ENCODE measurements at regions not wholly inside any gene's neighbourhood (a gene's known extent, or its start where the extent isn't known, plus 50 kb on each side); places are given as distances from the start of the nearest gene placed in this dataset.

DNA sequence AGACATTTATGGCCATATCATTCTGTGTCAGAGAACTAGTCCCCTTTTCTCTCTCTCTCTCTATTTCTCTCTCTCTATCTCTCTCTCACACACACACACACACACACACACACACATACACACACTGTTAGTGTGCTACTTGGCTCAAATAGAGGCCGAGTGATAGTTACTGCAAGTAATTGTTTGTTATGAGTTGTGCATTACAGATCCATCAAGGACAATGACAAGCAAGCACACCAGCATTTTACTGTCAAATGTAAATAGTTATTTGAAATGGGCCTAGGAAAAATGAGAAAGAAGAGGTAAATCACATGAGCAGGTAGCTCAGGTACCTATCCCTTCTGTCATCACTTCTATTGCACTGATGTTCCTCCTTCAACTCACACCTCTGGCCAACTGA is 122.4 kb upstream of the CDH7 start:
- ChIA-PET CTCF (ENCODE audit: partially characterized antibody) (no interaction called here), POLR2A (ENCODE audit: partially characterized antibody) (no interaction called here)
- Mint-ChIP-seq H3K27ac (no peak overlapping the region), H3K4me3 (no peak overlapping the region), H3K4me1 (no peaks in the 10 kb centered on the region), H3K9me3 (peaks cover 0 to 9% (median 6%) of the 10 kb centered on the region in 8 donors), H3K27me3 (no peaks in the 10 kb centered on the region), H3K36me3 (no peaks in the 10 kb centered on the region)
- H3K4me1 ChIP-seq (ENCODE audit: insufficient read depth, low read length): no peaks in the 10 kb centered on the region
- no peak overlapping the region for H3K4me3 ChIP-seq (ENCODE audit: low read length in 2 of 2)
- no peaks in the 10 kb centered on the region for H3K27me3 ChIP-seq (ENCODE audit: insufficient read depth, low read length)
- H3K27ac ChIP-seq (ENCODE audit: low read depth, low read length): no peak overlapping the region
- intact Hi-C loops (cut with micrococcal nuclease): no loop called here
- no peaks in the 10 kb centered on the region for H3K9me3 ChIP-seq (ENCODE audit: control insufficient read depth in 1 of 2, low read length in 2 of 2)
- no peak for DNase-seq
- H3K36me3 ChIP-seq (ENCODE audit: insufficient read depth, low read length): no peaks in the 10 kb centered on the region

DNA sequence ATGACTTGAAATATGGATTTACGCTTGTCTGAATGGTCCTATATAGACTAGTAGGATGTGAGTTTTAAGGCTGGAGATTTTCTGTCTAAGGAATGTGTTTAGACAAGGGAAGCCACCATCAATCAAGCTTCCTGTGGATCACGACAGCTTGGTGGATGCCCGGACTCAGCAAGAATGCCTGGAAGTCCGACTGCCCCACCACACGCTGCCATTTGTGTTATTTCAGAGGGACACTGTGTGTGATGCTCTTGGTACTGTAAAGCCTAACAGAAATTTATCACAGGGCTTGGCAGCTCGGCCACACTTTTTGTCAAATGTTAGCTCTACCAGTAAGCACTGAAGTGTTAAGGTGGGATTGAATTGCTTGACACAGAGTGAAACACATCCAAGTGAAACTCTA is 127.1 kb upstream of the CDH7 start:
- POLR2A ChIA-PET (ENCODE audit: partially characterized antibody): no interaction called here

DNA sequence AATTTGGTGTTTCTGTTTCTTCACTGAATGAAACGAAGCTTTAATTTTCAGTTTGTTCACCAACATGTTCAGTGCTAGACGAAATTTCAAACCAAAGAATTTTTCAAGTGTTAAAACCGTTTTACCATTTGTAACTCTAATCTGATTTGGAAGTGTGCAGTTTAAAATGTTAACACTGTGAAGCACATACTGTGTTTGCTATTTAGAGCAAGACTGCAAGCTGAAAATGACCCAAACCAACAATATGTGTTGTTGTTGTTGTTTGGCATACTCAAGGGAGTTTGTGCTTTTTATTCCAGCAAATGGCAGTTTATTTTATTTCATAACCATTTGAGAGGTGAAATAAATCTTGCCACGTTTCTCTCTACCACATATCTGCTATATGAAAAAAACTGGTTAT is 128.4 kb upstream of the CDH7 start:
- ChIA-PET CTCF (ENCODE audit: partially characterized antibody) (no interaction called here), POLR2A (ENCODE audit: partially characterized antibody) (no interaction called here)
- Histone ChIP-seq H3K27ac (ENCODE audit: low read depth, low read length) (no peak overlapping the region), H3K4me3 (ENCODE audit: low read length in 2 of 2) (no peak overlapping the region), H3K27me3 (ENCODE audit: insufficient read depth, low read length) (no peaks in the 10 kb centered on the region), H3K9me3 (ENCODE audit: control insufficient read depth in 1 of 2, low read length in 2 of 2) (no peaks in the 10 kb centered on the region), H3K36me3 (ENCODE audit: insufficient read depth, low read length) (no peaks in the 10 kb centered on the region), H3K4me1 (ENCODE audit: insufficient read depth, low read length) (no peaks in the 10 kb centered on the region)
- H3K4me1 Mint-ChIP-seq: no peaks in the 10 kb centered on the region
- H3K36me3 Mint-ChIP-seq: no peaks in the 10 kb centered on the region
- peaks cover 2 to 16% (median 9%) of the 10 kb centered on the region in 8 donors for H3K9me3 Mint-ChIP-seq
- no peaks in the 10 kb centered on the region for H3K27me3 Mint-ChIP-seq
- intact Hi-C loops (cut with micrococcal nuclease): no loop called here
- H3K27ac Mint-ChIP-seq: no peak overlapping the region
- no peak for DNase-seq
- no peak overlapping the region for H3K4me3 Mint-ChIP-seq

More for the DNA sequence above, 127.1 kb upstream of the CDH7 start:
- H3K36me3 ChIP-seq (ENCODE audit: insufficient read depth, low read length): no peaks in the 10 kb centered on the region
- DNase-seq: no peak
- no peaks in the 10 kb centered on the region for H3K27me3 Mint-ChIP-seq
- no peaks in the 10 kb centered on the region for H3K9me3 ChIP-seq (ENCODE audit: control insufficient read depth in 1 of 2, low read length in 2 of 2)
- no peaks in the 10 kb centered on the region for H3K4me1 ChIP-seq (ENCODE audit: insufficient read depth, low read length)
- peaks cover 0 to 12% (median 5%) of the 10 kb centered on the region in 8 donors for H3K9me3 Mint-ChIP-seq
- H3K4me1 Mint-ChIP-seq: no peaks in the 10 kb centered on the region
- intact Hi-C loops (cut with micrococcal nuclease): no loop called here
- no peaks in the 10 kb centered on the region for H3K36me3 Mint-ChIP-seq
- H3K27ac Mint-ChIP-seq: no peak overlapping the region
- CTCF ChIA-PET (ENCODE audit: partially characterized antibody): no interaction called here
- no peak overlapping the region for H3K27ac ChIP-seq (ENCODE audit: low read depth, low read length)
- H3K4me3 ChIP-seq (ENCODE audit: low read length in 2 of 2): no peak overlapping the region
- no peak overlapping the region for H3K4me3 Mint-ChIP-seq
- H3K27me3 ChIP-seq (ENCODE audit: insufficient read depth, low read length): no peaks in the 10 kb centered on the region

DNA sequence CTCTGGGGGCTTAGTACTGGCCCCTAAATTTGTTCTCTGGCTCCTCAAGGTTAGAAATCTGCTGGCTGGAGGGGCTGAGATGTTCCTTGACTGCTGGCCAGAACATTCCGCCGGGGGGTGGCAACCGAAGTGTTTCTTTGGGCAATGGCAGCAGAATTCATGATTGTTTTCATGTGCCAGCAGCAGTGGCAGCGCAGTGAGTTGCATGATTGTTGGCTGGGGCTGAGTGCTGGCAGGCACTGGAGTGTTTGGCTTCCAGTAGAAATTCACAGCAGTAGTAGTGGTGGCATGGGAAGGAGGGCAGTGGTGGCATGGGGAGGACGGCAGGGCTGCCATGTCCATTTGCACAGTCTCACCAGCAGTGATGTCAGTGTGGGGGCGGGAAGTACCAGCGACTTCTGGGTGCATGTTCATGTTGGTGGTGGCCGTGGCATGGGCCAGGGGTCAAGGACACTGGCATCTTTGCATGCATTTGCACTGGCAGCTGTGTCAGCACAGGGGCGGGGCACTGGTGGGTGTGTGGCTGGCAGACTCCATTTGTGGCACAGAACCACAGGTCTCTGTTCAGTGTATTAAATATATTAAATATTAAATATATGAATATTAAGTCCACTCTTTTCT is 130.6 kb upstream of the CDH7 start:
- no peaks in the 10 kb centered on the region for H3K36me3 Mint-ChIP-seq
- intact Hi-C loops (cut with micrococcal nuclease): no loop called here
- no peaks in the 10 kb centered on the region for H3K27me3 Mint-ChIP-seq

DNA sequence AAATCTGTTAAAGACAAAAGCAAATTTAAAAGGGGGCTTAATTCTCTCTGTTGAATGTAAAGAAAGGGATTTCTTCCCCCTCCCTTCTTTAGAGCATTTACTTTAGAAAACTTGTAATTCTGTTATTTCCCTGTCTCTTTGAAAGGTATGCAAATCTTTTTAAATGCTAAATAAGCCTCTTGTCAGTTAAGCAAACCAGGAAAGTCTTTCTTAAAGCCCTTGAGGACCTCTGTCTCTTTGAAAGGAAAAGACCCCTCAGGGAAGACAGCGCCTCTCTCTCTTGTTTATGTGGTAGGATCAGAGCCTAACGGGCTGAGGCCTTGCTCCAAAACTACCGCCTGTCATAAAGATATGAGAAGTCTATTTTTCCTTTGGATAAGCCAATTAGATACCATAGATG is 139.9 kb upstream of the CDH7 start:
- Histone ChIP-seq H3K4me1 (ENCODE audit: insufficient read depth, low read length) (no peaks in the 10 kb centered on the region), H3K27me3 (ENCODE audit: insufficient read depth, low read length) (no peaks in the 10 kb centered on the region), H3K9me3 (ENCODE audit: control insufficient read depth in 1 of 2, low read length in 2 of 2) (no peaks in the 10 kb centered on the region), H3K4me3 (ENCODE audit: low read length in 2 of 2) (no peak overlapping the region), H3K27ac (ENCODE audit: low read depth, low read length) (no peak overlapping the region), H3K36me3 (ENCODE audit: insufficient read depth, low read length) (no peaks in the 10 kb centered on the region)
- Mint-ChIP-seq H3K27ac (no peak overlapping the region), H3K9me3 (peaks cover 0 to 11% (median 4%) of the 10 kb centered on the region in 8 donors), H3K4me1 (no peaks in the 10 kb centered on the region), H3K27me3 (no peaks in the 10 kb centered on the region), H3K4me3 (no peak overlapping the region), H3K36me3 (no peaks in the 10 kb centered on the region)
- POLR2A ChIA-PET (ENCODE audit: partially characterized antibody): no interaction called here
- DNase-seq: no peak
- CTCF ChIA-PET (ENCODE audit: partially characterized antibody): no interaction called here
- intact Hi-C loops (cut with micrococcal nuclease): no loop called here

More for the DNA sequence above, 130.6 kb upstream of the CDH7 start:
- H3K4me3 ChIP-seq (ENCODE audit: low read length in 2 of 2): no peak overlapping the region
- H3K27me3 ChIP-seq (ENCODE audit: insufficient read depth, low read length): no peaks in the 10 kb centered on the region
- CTCF ChIA-PET (ENCODE audit: partially characterized antibody): no interaction called here
- no peaks in the 10 kb centered on the region for H3K36me3 ChIP-seq (ENCODE audit: insufficient read depth, low read length)
- H3K27ac ChIP-seq (ENCODE audit: low read depth, low read length): no peak overlapping the region
- no peaks in the 10 kb centered on the region for H3K4me1 Mint-ChIP-seq
- no peaks in the 10 kb centered on the region for H3K4me1 ChIP-seq (ENCODE audit: insufficient read depth, low read length)
- no peak overlapping the region for H3K4me3 Mint-ChIP-seq
- H3K9me3 ChIP-seq (ENCODE audit: control insufficient read depth in 1 of 2, low read length in 2 of 2): no peaks in the 10 kb centered on the region
- no peak overlapping the region for H3K27ac Mint-ChIP-seq
- POLR2A ChIA-PET (ENCODE audit: partially characterized antibody): no interaction called here
- DNase-seq: no peak
- H3K9me3 Mint-ChIP-seq: peaks cover 0 to 16% (median 7%) of the 10 kb centered on the region in 8 donors

- no peaks in the 10 kb centered on the region for H3K4me1 Mint-ChIP-seq
- no peaks in the 10 kb centered on the region for H3K36me3 ChIP-seq (ENCODE audit: insufficient read depth, low read length)
- H3K27me3 Mint-ChIP-seq: no peaks in the 10 kb centered on the region
- H3K27ac Mint-ChIP-seq: no peak overlapping the region
- no peak overlapping the region for H3K4me3 Mint-ChIP-seq
- intact Hi-C loops (cut with micrococcal nuclease): no loop called here
- no peaks in the 10 kb centered on the region for H3K9me3 ChIP-seq (ENCODE audit: control insufficient read depth in 1 of 2, low read length in 2 of 2)
- H3K9me3 Mint-ChIP-seq: peaks cover 2 to 18% (median 6%) of the 10 kb centered on the region in 8 donors
- DNase-seq: no peak
- POLR2A ChIA-PET (ENCODE audit: partially characterized antibody): no interaction called here
- no peaks in the 10 kb centered on the region for H3K27me3 ChIP-seq (ENCODE audit: insufficient read depth, low read length)
- H3K36me3 Mint-ChIP-seq: no peaks in the 10 kb centered on the region
- CTCF ChIA-PET (ENCODE audit: partially characterized antibody): no interaction called here
- H3K27ac ChIP-seq (ENCODE audit: low read depth, low read length): no peak overlapping the region
- no peaks in the 10 kb centered on the region for H3K4me1 ChIP-seq (ENCODE audit: insufficient read depth, low read length)
- no peak overlapping the region for H3K4me3 ChIP-seq (ENCODE audit: low read length in 2 of 2)
Measured at GRCh38 chr18:65608471-65608870, 142.3 kb upstream of the CDH7 start.

GRCh38 chr18:65607161-65607560 is 143.7 kb upstream of the CDH7 start:
- CTCF ChIA-PET (ENCODE audit: partially characterized antibody): no interaction called here
- H3K36me3 ChIP-seq (ENCODE audit: insufficient read depth, low read length): no peaks in the 10 kb centered on the region

More at GRCh38 chr18:65607161-65607560, 143.7 kb upstream of the CDH7 start:
- Mint-ChIP-seq H3K27ac (no peak overlapping the region), H3K27me3 (no peaks in the 10 kb centered on the region), H3K36me3 (no peaks in the 10 kb centered on the region), H3K9me3 (peaks cover 2 to 18% (median 8%) of the 10 kb centered on the region in 8 donors), H3K4me1 (no peaks in the 10 kb centered on the region), H3K4me3 (no peak overlapping the region)
- Histone ChIP-seq H3K27ac (ENCODE audit: low read depth, low read length) (no peak overlapping the region), H3K9me3 (ENCODE audit: control insufficient read depth in 1 of 2, low read length in 2 of 2) (no peaks in the 10 kb centered on the region), H3K4me1 (ENCODE audit: insufficient read depth, low read length) (no peaks in the 10 kb centered on the region), H3K27me3 (ENCODE audit: insufficient read depth, low read length) (no peaks in the 10 kb centered on the region), H3K4me3 (ENCODE audit: low read length in 2 of 2) (no peak overlapping the region)
- no peak for DNase-seq
- POLR2A ChIA-PET (ENCODE audit: partially characterized antibody): no interaction called here
- intact Hi-C loops (cut with micrococcal nuclease): no loop called here
